NT2/D1 (cell line): ENCODE measurements at regions not wholly inside any gene's neighbourhood (a gene's known extent, or its start where the extent isn't known, plus 50 kb on each side); places are given as distances from the start of the nearest gene placed in this dataset.

ENCODE experiments used
- DNase-seq: peaks from one replicate; pipeline ENCODE4 v3.0.0-alpha.2; 2011; ENCODE audit warnings: low read depth, low spot score
- H3K27me3 ChIP-seq: 2 replicates; pipeline ENCODE4 v1.6.0; 2011; ENCODE audit warnings: mild to moderate bottlenecking; ENCODE audit not compliant: insufficient read length, insufficient read depth
- H3K36me3 ChIP-seq: 2 replicates; pipeline ENCODE4 v1.6.1; 2011; ENCODE audit warnings: mild to moderate bottlenecking, low read length, mixed read lengths; ENCODE audit not compliant: insufficient read depth, insufficient read length
- H3K4me1 ChIP-seq: 2 replicates; pipeline ENCODE4 v1.5.1; 2011; ENCODE audit not compliant: insufficient read depth, insufficient read length
- H3K4me3 ChIP-seq: 2 replicates; pipeline ENCODE4 v1.5.1; 2011; ENCODE audit warnings: low read depth; ENCODE audit not compliant: insufficient read length
- H3K9ac ChIP-seq: 2 replicates; pipeline ENCODE4 v1.6.0; 2011; ENCODE audit warnings: low read depth; ENCODE audit not compliant: insufficient read length
- H3K9me3 ChIP-seq: 2 replicates; pipeline ENCODE4 v1.5.1; 2011; ENCODE audit warnings: mild to moderate bottlenecking, low read length; ENCODE audit not compliant: insufficient read depth
- SUZ12 ChIP-seq: IDR thresholded peaks from 2 replicates; pipeline ENCODE4 v1.6.1; 2011; ENCODE audit not compliant: insufficient read length, insufficient read depth; ENCODE audit errors: extremely low read depth
- YY1 ChIP-seq: IDR thresholded peaks from 2 replicates; pipeline ENCODE4 v1.6.1; 2011; ENCODE audit not compliant: insufficient read length, insufficient read depth
- ZNF274 ChIP-seq: IDR thresholded peaks from 2 replicates; pipeline ENCODE4 v1.6.1; 2011; ENCODE audit warnings: mild to moderate bottlenecking, low read depth, low read length

DNA sequence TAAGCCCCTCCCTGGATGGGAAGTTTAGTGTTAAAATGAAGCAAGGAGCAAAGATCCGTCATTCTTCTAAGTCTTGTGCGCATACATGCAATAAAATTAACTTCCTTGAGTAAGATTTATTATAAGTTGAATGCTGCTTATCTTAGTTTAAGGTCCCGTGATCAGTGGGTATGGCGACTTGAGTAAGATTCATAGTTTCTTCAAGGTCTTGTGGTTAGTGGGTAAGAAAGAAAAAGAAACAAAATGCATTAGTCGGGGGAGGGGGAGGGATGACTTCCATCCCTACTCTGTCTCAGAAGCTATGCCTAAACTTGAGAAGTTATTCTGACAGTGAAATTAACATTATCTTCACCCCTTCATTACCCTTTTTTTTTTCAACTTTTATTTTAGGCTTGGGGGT lies 127.3 kb upstream of the MAGEB16 start:
- DNase-seq = no peak
- Histone ChIP-seq H3K36me3 (no peaks in the 10 kb centered on the region), H3K4me1 (no peaks in the 10 kb centered on the region), H3K9me3 (no peaks in the 10 kb centered on the region; the same call in 1 of the 2 replicates), H3K27me3 (no peaks in the 10 kb centered on the region), H3K4me3 (no peak overlapping the region), H3K9ac (no peak overlapping the region)
- no peak for TF ChIP-seq SUZ12
- TF ChIP-seq YY1 = no peak
- no peak for TF ChIP-seq ZNF274

GRCh38 chrX:35675151-35675550 lies 123.0 kb upstream of the MAGEB16 start:
- Histone ChIP-seq H3K9me3 (no peaks in the 10 kb centered on the region), H3K27me3 (no peaks in the 10 kb centered on the region), H3K4me1 (no peaks in the 10 kb centered on the region), H3K4me3 (no peak overlapping the region), H3K9ac (no peak overlapping the region), H3K36me3 (no peaks in the 10 kb centered on the region)
- no peak for DNase-seq
- TF ChIP-seq YY1 (no peak), ZNF274 (no peak), SUZ12 (no peak)

DNA sequence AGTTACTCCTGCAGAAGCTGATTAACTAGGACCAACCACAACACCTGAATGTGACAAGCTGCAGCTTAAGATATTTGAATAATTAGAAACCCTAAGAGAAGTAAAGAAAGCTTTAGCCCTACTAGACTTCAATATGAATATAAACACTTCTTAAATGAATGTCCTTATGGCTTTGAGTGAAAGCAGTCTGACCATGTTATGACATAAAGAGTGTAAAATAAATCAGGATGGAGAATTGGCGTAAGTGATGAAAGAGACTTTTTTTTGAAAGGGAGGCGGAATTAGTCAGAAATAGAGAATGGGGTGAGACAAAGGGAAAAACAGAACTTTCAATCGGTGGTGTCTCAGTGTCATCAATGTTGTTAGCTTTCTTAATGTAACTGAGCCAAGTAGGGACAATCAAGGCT lies 117.2 kb upstream of the MAGEB16 start:
- H3K9me3 ChIP-seq = 0 out of 2 replicates have a peak, but pooled peaks cover 5% of the 10 kb centered on the region
- H3K4me1 ChIP-seq = no peaks in the 10 kb centered on the region
- H3K36me3 ChIP-seq = no peaks in the 10 kb centered on the region
- H3K4me3 ChIP-seq = no peak overlapping the region
- DNase-seq = no peak
- no peak overlapping the region for H3K9ac ChIP-seq
- no peaks in the 10 kb centered on the region for H3K27me3 ChIP-seq
- no peak for TF ChIP-seq YY1
- no peak for TF ChIP-seq SUZ12
- no peak for TF ChIP-seq ZNF274

GRCh38 chrX:35682476-35682875 lies 115.7 kb upstream of the MAGEB16 start:
- Histone ChIP-seq H3K4me1 (no peaks in the 10 kb centered on the region), H3K9ac (no peak overlapping the region), H3K4me3 (no peak overlapping the region), H3K27me3 (no peaks in the 10 kb centered on the region), H3K9me3 (0 out of 2 replicates have a peak, but pooled peaks cover 5% of the 10 kb centered on the region), H3K36me3 (no peaks in the 10 kb centered on the region)
- no peak for DNase-seq
- no peak for TF ChIP-seq SUZ12
- no peak for TF ChIP-seq ZNF274
- TF ChIP-seq YY1 = no peak

- Histone ChIP-seq H3K9ac (no peak overlapping the region), H3K4me3 (no peak overlapping the region), H3K27me3 (no peaks in the 10 kb centered on the region), H3K4me1 (peaks cover 4% of the 10 kb centered on the region), H3K9me3 (no peaks in the 10 kb centered on the region), H3K36me3 (no peaks in the 10 kb centered on the region)
- DNase-seq = no peak
- TF ChIP-seq YY1 = no peak
- TF ChIP-seq ZNF274 = no peak
- TF ChIP-seq SUZ12 = no peak
Measured at GRCh38 chrX:35696760-35697234, 101.3 kb upstream of the MAGEB16 start.

DNA sequence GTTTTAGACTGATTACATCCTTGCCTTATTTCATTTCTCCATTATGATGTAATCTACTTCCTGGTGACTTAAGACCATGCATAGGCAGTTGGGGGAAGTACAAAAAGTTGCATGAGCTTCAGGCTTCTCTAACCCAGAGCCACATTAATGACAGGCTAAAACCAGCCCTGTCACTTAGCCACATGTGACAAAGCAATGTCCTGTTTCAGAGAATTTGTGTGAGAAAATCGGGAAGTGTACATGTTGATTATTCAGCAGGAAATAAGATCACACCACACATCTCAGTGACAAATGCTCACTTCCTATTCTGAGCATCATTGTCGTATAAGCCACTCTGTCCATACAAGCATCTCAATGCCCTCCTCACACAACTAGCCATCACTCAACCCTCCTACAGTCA lies 98.5 kb upstream of the MAGEB16 start:
- no peak for TF ChIP-seq YY1
- no peak for TF ChIP-seq SUZ12
- no peak for TF ChIP-seq ZNF274
- H3K36me3 ChIP-seq = no peaks in the 10 kb centered on the region
- no peaks in the 10 kb centered on the region for H3K9me3 ChIP-seq
- no peaks in the 10 kb centered on the region for H3K27me3 ChIP-seq
- H3K4me1 ChIP-seq = peaks cover 4% of the 10 kb centered on the region
- no peak for DNase-seq
- no peak overlapping the region for H3K4me3 ChIP-seq
- no peak overlapping the region for H3K9ac ChIP-seq

DNA sequence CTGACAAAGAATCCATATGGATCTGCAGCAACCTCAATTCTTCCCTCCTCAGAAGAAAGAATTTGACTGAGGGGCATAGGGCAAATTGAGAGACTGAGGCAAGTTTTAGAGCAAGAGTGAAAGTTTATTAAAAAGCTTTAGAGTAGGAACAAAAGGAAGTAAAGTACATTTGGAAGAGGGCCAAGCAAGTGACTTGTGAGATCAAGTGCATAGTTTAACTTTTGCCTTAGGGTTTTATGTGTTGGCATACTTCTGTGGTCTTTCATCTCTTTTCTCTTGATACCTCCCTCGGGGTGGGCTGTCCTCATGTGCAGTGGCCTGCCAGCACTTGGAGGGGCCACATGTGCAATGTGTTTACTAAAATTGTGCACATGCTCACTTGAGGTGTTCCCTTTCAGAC lies 98.0 kb upstream of the MAGEB16 start:
- no peaks in the 10 kb centered on the region for H3K27me3 ChIP-seq
- no peak overlapping the region for H3K4me3 ChIP-seq
- H3K9ac ChIP-seq = no peak overlapping the region
- H3K36me3 ChIP-seq = no peaks in the 10 kb centered on the region
- TF ChIP-seq SUZ12 (no peak), ZNF274 (no peak), YY1 (no peak)
- H3K4me1 ChIP-seq = peaks cover 4% of the 10 kb centered on the region
- no peaks in the 10 kb centered on the region for H3K9me3 ChIP-seq
- DNase-seq = no peak

GRCh38 chrX:35711281-35711680 lies 86.9 kb upstream of the MAGEB16 start:
- H3K9ac ChIP-seq = no peak overlapping the region
- no peaks in the 10 kb centered on the region for H3K36me3 ChIP-seq
- H3K9me3 ChIP-seq = no peaks in the 10 kb centered on the region
- no peak for TF ChIP-seq YY1
- TF ChIP-seq ZNF274 = no peak
- TF ChIP-seq SUZ12 = no peak
- no peak overlapping the region for H3K4me3 ChIP-seq
- no peak for DNase-seq
- no peaks in the 10 kb centered on the region for H3K4me1 ChIP-seq
- H3K27me3 ChIP-seq = no peaks in the 10 kb centered on the region
